Astrocyte (in vitro differentiated cells and primary cell): ENCODE measurements at regions not wholly inside any gene's neighbourhood (a gene's known extent, or its start where the extent isn't known, plus 50 kb on each side); places are given as distances from the start of the nearest gene placed in this dataset.

Source experiments
- CTCF ChIP-seq: IDR thresholded peaks from 2 replicates; pipeline ENCODE4 v1.5.1; 2011; ENCODE audit warnings: low read depth, mild to moderate bottlenecking, inconsistent platforms, low read length, moderate library complexity; ENCODE audit not compliant: insufficient read depth
- EZH2 ChIP-seq: IDR thresholded peaks from 2 replicates; pipeline ENCODE4 v1.6.1; 2012; ENCODE audit warnings: mild to moderate bottlenecking, low read length, inconsistent platforms; ENCODE audit not compliant: insufficient read depth

GRCh38 chr2:111243295-111243694 is 122.6 kb downstream of the BCL2L11 start:
- TF ChIP-seq CTCF = no peak
- TF ChIP-seq EZH2 = no peak
